H1 (cell line): ENCODE measurements at regions not wholly inside any gene's neighbourhood (a gene's known extent, or its start where the extent isn't known, plus 50 kb on each side); places are given as distances from the start of the nearest gene placed in this dataset.

Experiments used
- CTCF ChIA-PET: fragments of 300-600 bp; sonication (Branson Sonifier 250); formaldehyde crosslinking; loops from one replicate; lab custom pipeline; 2021; ENCODE audit not compliant: partially characterized antibody; lab: Charles Lee
- POLR2A ChIA-PET: fragments of 300-600 bp; sonication (Branson Sonifier 250); formaldehyde crosslinking; loops from one replicate; lab custom pipeline; 2021; ENCODE audit warnings: inconsistent platforms; ENCODE audit not compliant: partially characterized antibody; lab: Charles Lee
- DNase-seq, 2 experiments: peaks; one replicate each; pipeline versions ENCODE4 v3.0.0 to v3.0.0-alpha.2; 2010 to 2022; ENCODE audit warnings: low spot score in 2 of 2, low read depth in 1 of 2, mixed read lengths in 1 of 2
- FAIRE-seq: peaks from 2 replicates; lab custom pipeline; 2011; peaks lifted over from hg19 to GRCh38; lab: Jason Lieb, UNC
- H2AFZ ChIP-seq: 2 replicates; pipeline ENCODE4 v1.8.1; 2012; ENCODE audit warnings: low read length, inconsistent platforms
- H2AK5ac ChIP-seq: 2 replicates; pipeline ENCODE4 v1.6.1; 2013; ENCODE audit warnings: low read depth, low read length
- H2BK120ac ChIP-seq: replicated peaks from 2 replicates; pipeline ENCODE3; 2013; ENCODE audit warnings: low read depth, low read length, inconsistent platforms
- H2BK12ac ChIP-seq: 2 replicates; pipeline ENCODE4 v1.6.1; 2013; ENCODE audit warnings: low read depth, low read length
- H2BK15ac ChIP-seq: 2 replicates; pipeline ENCODE4 v1.6.1; 2013; ENCODE audit warnings: low read length
- H2BK20ac ChIP-seq: 2 replicates; pipeline ENCODE4 v1.6.1; 2013; ENCODE audit warnings: low read length
- H2BK5ac ChIP-seq: 2 replicates; pipeline ENCODE4 v1.6.1; 2013; ENCODE audit warnings: low read depth, low read length
- H3K14ac ChIP-seq: 2 replicates; pipeline ENCODE4 v1.6.1; 2013; ENCODE audit warnings: inconsistent platforms; ENCODE audit not compliant: insufficient read length
- H3K18ac ChIP-seq: 2 replicates; pipeline ENCODE4 v1.6.1; 2013; ENCODE audit warnings: low read length; ENCODE audit errors: extremely low read depth
- H3K23ac ChIP-seq: 2 replicates; pipeline ENCODE4 v1.6.1; 2013; ENCODE audit warnings: inconsistent platforms; ENCODE audit not compliant: insufficient read length
- H3K23me2 ChIP-seq: 2 replicates; pipeline ENCODE4 v1.6.1; 2013; ENCODE audit warnings: low read depth, low read length
- H3K27ac ChIP-seq: 2 replicates; pipeline ENCODE4 v1.6.1; 2011; ENCODE audit warnings: low read depth, low read length, inconsistent platforms
- H3K27me3 ChIP-seq, 4 experiments: replicated peaks in 1 of 4; 1 replicate in 1 of 4; 2 replicates in 3 of 4; pipeline versions ENCODE4 v1.6.1 to v1.8.1; 2011 to 2013; ENCODE audit warnings: low read length in 3 of 4, mild to moderate bottlenecking in 3 of 4, inconsistent platforms in 2 of 4, mixed read lengths in 2 of 4, moderate library complexity in 1 of 4; ENCODE audit not compliant: control insufficient read depth in 3 of 4, insufficient read depth in 3 of 4; ENCODE audit errors: extremely low read depth in 1 of 4
- H3K36me3 ChIP-seq, 4 experiments: 2 replicates each; pipeline versions ENCODE4 v1.6.1 to v1.8.1; 2011 to 2013; ENCODE audit warnings: mild to moderate bottlenecking in 4 of 4, low read length in 3 of 4, moderate library complexity in 2 of 4, control low read depth in 1 of 4, inconsistent platforms in 1 of 4; ENCODE audit not compliant: insufficient read depth in 4 of 4, control insufficient read depth in 2 of 4
- H3K4ac ChIP-seq: replicated peaks from 2 replicates; pipeline ENCODE3; 2013; ENCODE audit warnings: low read length, low read depth, mixed read lengths, inconsistent platforms; ENCODE audit not compliant: insufficient read length
- H3K4me1 ChIP-seq, 4 experiments: replicated peaks in 1 of 4; 1 replicate in 1 of 4; 2 replicates in 3 of 4; pipeline versions ENCODE4 v1.6.1 to v1.8.1; 2011 to 2013; ENCODE audit warnings: low read length in 3 of 4, inconsistent platforms in 2 of 4, mixed read lengths in 1 of 4; ENCODE audit not compliant: insufficient read depth in 4 of 4, control insufficient read depth in 3 of 4
- H3K4me2 ChIP-seq, 2 experiments: 2 replicates each; pipeline versions ENCODE4 v1.6.1 to v1.8.1; 2011 to 2013; ENCODE audit warnings: low read depth in 2 of 2, low read length in 2 of 2, control low read depth in 1 of 2, inconsistent platforms in 1 of 2, mild to moderate bottlenecking in 1 of 2; ENCODE audit not compliant: insufficient read depth in 1 of 2
- H3K4me3 ChIP-seq, 4 experiments: fragments of 200-600, 300-600 bp in 1 of 4; sonication (generic), shearing (Covaris generic), sonication (Bioruptor Twin) in 1 of 4; 2 replicates each; pipeline versions ENCODE4 v1.5.1 to v1.8.1; 2011 to 2016; ENCODE audit warnings: low read length in 4 of 4, low read depth in 3 of 4, control low read depth in 2 of 4, inconsistent platforms in 2 of 4, mild to moderate bottlenecking in 2 of 4, mixed read lengths in 1 of 4, moderate library complexity in 1 of 4; ENCODE audit not compliant: insufficient read depth in 2 of 4; ENCODE audit errors: extremely low read depth in 1 of 4
- H3K56ac ChIP-seq: replicated peaks from 2 replicates; pipeline ENCODE3; 2013; ENCODE audit warnings: low read depth, mild to moderate bottlenecking, mixed read lengths, low read length, inconsistent platforms; ENCODE audit not compliant: insufficient read length
- H3K79me1 ChIP-seq: 2 replicates; pipeline ENCODE4 v1.6.1; 2013; ENCODE audit warnings: low read depth, low read length, control low read depth
- H3K79me2 ChIP-seq, 2 experiments: 2 replicates each; pipeline versions ENCODE4 v1.6.1 to v1.8.1; 2012 to 2013; ENCODE audit warnings: low read length in 2 of 2, mild to moderate bottlenecking in 2 of 2, inconsistent platforms in 1 of 2; ENCODE audit not compliant: insufficient read depth in 2 of 2, control insufficient read depth in 1 of 2
- H3K9ac ChIP-seq, 4 experiments: replicated peaks in 1 of 4; 1 replicate in 1 of 4; 2 replicates in 3 of 4; pipeline versions ENCODE4 v1.6.1 to v1.8.1; 2011 to 2013; ENCODE audit warnings: low read depth in 3 of 4, low read length in 3 of 4, control low read depth in 2 of 4, mild to moderate bottlenecking in 2 of 4, moderate library complexity in 2 of 4, inconsistent platforms in 1 of 4; ENCODE audit errors: extremely low read depth in 1 of 4
- H3K9me3 ChIP-seq, 2 experiments: 2 replicates each; pipeline versions ENCODE4 v1.6.1 to v1.8.1; 2012 to 2013; ENCODE audit warnings: mild to moderate bottlenecking in 2 of 2, moderate library complexity in 2 of 2, control low read depth in 1 of 2, inconsistent platforms in 1 of 2, low read depth in 1 of 2, low read length in 1 of 2, mixed read lengths in 1 of 2; ENCODE audit not compliant: insufficient read depth in 2 of 2
- H4K20me1 ChIP-seq, 2 experiments: replicated peaks in 1 of 2; 2 replicates each; pipeline versions ENCODE3 to v1.8.1; 2011 to 2013; ENCODE audit warnings: inconsistent platforms in 2 of 2, low read length in 2 of 2, mild to moderate bottlenecking in 1 of 2; ENCODE audit not compliant: insufficient read depth in 2 of 2, control insufficient read depth in 1 of 2
- H4K5ac ChIP-seq: 2 replicates; pipeline ENCODE4 v1.6.1; 2013; ENCODE audit warnings: low read length, low read depth, mixed read lengths, inconsistent platforms; ENCODE audit not compliant: insufficient read length
- H4K8ac ChIP-seq: 2 replicates; pipeline ENCODE4 v1.8.0; 2013; ENCODE audit warnings: mild to moderate bottlenecking, moderate library complexity, low read length, inconsistent platforms; ENCODE audit not compliant: insufficient read depth; ENCODE audit errors: extremely low read depth
- H4K91ac ChIP-seq: replicated peaks from 2 replicates; pipeline ENCODE3; 2013; ENCODE audit warnings: low read length, mixed read lengths, inconsistent platforms; ENCODE audit not compliant: insufficient read length
- ASH2L ChIP-seq: fragments of 200-600, 300-600 bp; sonication (generic); IDR thresholded peaks from one replicate; pipeline ENCODE4 v1.7.1; 2017; ENCODE audit warnings: low read length
- GTF2F1 ChIP-seq: IDR thresholded peaks from 2 replicates; pipeline ENCODE4 v1.6.1; 2012; ENCODE audit warnings: low read depth, low read length, improper control_type of control experiment, borderline replicate concordance
- TAF1 ChIP-seq: IDR thresholded peaks from 2 replicates; pipeline ENCODE4 v1.6.1; 2011; ENCODE audit warnings: mild to moderate bottlenecking, low read depth, low read length
- WGBS, 2 experiments: shearing (Covaris generic) in 1 of 2; methylation state at CpG; one replicate each; pipeline versions ENCODE4 v1.1.6 to v1.1.7; 2013 to 2015; ENCODE audit warnings: low lambda C conversion rate in 2 of 2, mixed read lengths in 2 of 2, inconsistent platforms in 1 of 2, low coverage in 1 of 2, missing lambda C conversion rate in 1 of 2; ENCODE audit not compliant: insufficient replicate concordance in 2 of 2, insufficient coverage in 1 of 2, insufficient read length in 1 of 2; ENCODE audit errors: extremely low coverage in 1 of 2, missing lambda C conversion rate in 1 of 2; 5-methylcytosine and 5-hydroxymethylcytosine counted together

DNA sequence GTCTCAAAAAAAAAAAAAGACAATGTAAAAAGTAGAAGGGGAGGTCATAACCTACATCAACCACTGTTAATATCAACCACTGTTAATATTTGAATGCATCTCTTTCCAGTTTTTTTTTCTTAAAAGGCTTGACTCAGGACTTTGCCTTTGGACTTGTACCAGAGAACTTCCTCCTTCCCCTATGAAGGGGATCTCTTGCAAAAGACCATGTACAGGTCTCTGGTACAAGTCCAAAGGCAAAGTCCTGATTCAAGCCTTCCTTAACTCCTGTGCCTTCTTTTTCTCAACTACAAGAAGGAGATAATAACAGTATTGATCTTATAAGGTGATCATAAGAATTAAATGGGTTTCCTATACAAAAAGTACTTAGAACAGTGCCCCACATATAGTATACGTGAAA lies 563.5 kb downstream of the BUD13 start:
- no peak for FAIRE-seq
- TF ChIP-seq TAF1 (no peak), GTF2F1 (no peak), ASH2L (no peak)

More for the DNA sequence above, 563.5 kb downstream of the BUD13 start:
- no peak for DNase-seq
- no peak overlapping the region for H3K14ac ChIP-seq
- no peaks in the 10 kb centered on the region for H3K23me2 ChIP-seq
- H3K4me2 ChIP-seq: no peak overlapping the region
- H3K36me3 ChIP-seq: no peaks in the 10 kb centered on the region
- H2BK12ac ChIP-seq: no peak overlapping the region
- no peaks in the 10 kb centered on the region for H3K9me3 ChIP-seq
- H3K79me1 ChIP-seq: no peaks in the 10 kb centered on the region
- no peak overlapping the region for H3K56ac ChIP-seq
- CTCF ChIA-PET: interaction anchor here (0.7 to 4.6 kb wide), 6 partner anchors 7 to 71 kb away, joined by 3 to 30 read pairs (median 4); no protein-coding TSS in a partner anchor
- H3K79me2 ChIP-seq: no peaks in the 10 kb centered on the region
- H3K27me3 ChIP-seq: no peaks in the 10 kb centered on the region
- H4K5ac ChIP-seq: no peak overlapping the region
- H2AK5ac ChIP-seq: no peak overlapping the region
- H3K27ac ChIP-seq: no peak overlapping the region
- no peak overlapping the region for H2BK120ac ChIP-seq
- POLR2A ChIA-PET: no interaction called here
- no peak overlapping the region for H4K8ac ChIP-seq
- H3K9ac ChIP-seq: no peak overlapping the region
- no peak overlapping the region for H3K4ac ChIP-seq
- no peak overlapping the region for H3K4me3 ChIP-seq
- no peak overlapping the region for H4K91ac ChIP-seq
- no peak overlapping the region for H2BK15ac ChIP-seq
- H3K23ac ChIP-seq: no peak overlapping the region
- no peaks in the 10 kb centered on the region for H3K4me1 ChIP-seq
- 94% methylated on average over 1 of the region's 1 CpG; no CpG with 5 or more reads in 1 of the 2 experiments for WGBS, 2 experiments
- no peak overlapping the region for H2BK5ac ChIP-seq
- no peak overlapping the region for H2BK20ac ChIP-seq
- H2AFZ ChIP-seq: no peak overlapping the region
- no peak overlapping the region for H3K18ac ChIP-seq
- H4K20me1 ChIP-seq: peaks cover 1 to 10% of the 10 kb centered on the region in 2 experiments
